Body of pancreas (tissue), 4 donors: ENCODE measurements at regions not wholly inside any gene's neighbourhood (a gene's known extent, or its start where the extent isn't known, plus 50 kb on each side); places are given as distances from the start of the nearest gene placed in this dataset.

ENCODE experiments used
- POLR2A ChIP-seq, 3 donors: fragments of 450-650 bp; IDR thresholded peaks; one replicate each; pipeline ENCODE4 v1.6.1; 2016; ENCODE audit warnings: antibody characterized with exemption in 3 of 3, mild to moderate bottlenecking in 2 of 3
- TF ChIP-seq, protein P1 (sequence below), 7 experiments: fragments of 450-650 bp in 4 of 7; fragments of 200-600 bp in 3 of 7; sonication (generic) in 3 of 7; IDR thresholded peaks; one replicate each; pipeline ENCODE4 v1.5.1; 2016 to 2019; ENCODE audit warnings: antibody characterized with exemption in 7 of 7

DNA sequence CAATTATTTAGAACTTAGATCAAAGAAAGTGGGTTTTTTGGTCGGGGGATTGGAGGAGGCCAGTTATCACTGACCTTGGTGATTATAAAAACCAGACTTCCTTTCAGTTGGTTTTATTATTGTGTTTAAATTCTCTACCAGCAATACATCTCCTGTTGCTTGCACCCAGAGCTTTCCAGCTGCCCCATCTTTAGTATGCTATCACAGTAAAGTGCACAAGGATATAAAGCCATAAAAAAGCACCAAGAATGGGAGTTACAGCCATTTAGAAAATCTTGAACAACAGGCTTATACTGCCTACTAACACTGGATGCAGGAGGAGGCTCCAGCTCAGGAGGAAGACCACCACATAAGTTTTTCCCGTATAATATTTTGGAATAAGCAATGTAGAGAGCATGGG is 148.7 kb upstream of the OSR1 start:
- no peak for TF ChIP-seq POLR2A (IDR thresholded peaks at IDR 0.05)
- TF ChIP-seq, protein P1, sequence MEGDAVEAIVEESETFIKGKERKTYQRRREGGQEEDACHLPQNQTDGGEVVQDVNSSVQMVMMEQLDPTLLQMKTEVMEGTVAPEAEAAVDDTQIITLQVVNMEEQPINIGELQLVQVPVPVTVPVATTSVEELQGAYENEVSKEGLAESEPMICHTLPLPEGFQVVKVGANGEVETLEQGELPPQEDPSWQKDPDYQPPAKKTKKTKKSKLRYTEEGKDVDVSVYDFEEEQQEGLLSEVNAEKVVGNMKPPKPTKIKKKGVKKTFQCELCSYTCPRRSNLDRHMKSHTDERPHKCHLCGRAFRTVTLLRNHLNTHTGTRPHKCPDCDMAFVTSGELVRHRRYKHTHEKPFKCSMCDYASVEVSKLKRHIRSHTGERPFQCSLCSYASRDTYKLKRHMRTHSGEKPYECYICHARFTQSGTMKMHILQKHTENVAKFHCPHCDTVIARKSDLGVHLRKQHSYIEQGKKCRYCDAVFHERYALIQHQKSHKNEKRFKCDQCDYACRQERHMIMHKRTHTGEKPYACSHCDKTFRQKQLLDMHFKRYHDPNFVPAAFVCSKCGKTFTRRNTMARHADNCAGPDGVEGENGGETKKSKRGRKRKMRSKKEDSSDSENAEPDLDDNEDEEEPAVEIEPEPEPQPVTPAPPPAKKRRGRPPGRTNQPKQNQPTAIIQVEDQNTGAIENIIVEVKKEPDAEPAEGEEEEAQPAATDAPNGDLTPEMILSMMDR (IDR thresholded peaks at IDR 0.05): no peak
